ENCODE measurements at regions not wholly inside any gene's neighbourhood (a gene's known extent, or its start where the extent isn't known, plus 50 kb on each side); places are given as distances from the start of the nearest gene placed in this dataset.

DNA sequence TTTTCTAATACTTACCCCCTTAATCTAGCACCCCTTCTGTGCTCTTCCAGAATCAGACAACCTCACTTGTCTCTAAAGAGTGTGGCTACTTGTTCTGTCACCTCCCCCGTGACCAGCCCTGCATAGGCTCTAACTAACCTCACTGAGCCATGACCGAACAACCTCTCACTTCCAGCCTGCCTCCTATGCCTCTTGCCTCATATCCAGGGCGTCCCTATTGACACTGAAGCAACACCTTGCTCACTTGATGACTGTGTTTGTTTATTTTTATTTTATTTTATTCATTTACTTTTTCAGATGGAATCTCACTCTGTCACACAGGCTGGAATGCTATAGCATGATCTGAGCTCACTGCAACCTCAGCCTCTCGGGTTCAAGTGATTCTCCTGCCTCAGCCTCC is 235.1 kb upstream of the B3GALT2 start:
- Histone ChIP-seq H3K27me3 (ENCODE audit: insufficient read depth, low read length, poor library complexity, severe bottlenecking) (no peaks in the 10 kb centered on the region), H2AFZ (ENCODE audit: low read length) (no peak overlapping the region), H3K9me2 (replicated peaks; ENCODE audit: low read depth, low read length) (no peaks in the 10 kb centered on the region), H3K4me1 (ENCODE audit: insufficient read depth, low read length, poor library complexity, severe bottlenecking) (peaks cover 12% of the 10 kb centered on the region), H3K36me3 (ENCODE audit: insufficient read depth, low read length) (no peaks in the 10 kb centered on the region), H3K4me3 (ENCODE audit: low read length, poor library complexity, severe bottlenecking) (no peak overlapping the region), H3K9me3 (ENCODE audit: insufficient read depth, low read depth, low read length) (no peaks in the 10 kb centered on the region), H3K9ac (ENCODE audit: low read depth, low read length, poor library complexity, severe bottlenecking) (no peak overlapping the region), H4K20me1 (ENCODE audit: insufficient read depth, low read length, poor library complexity, severe bottlenecking) (no peaks in the 10 kb centered on the region), H3K4me2 (ENCODE audit: low read depth, low read length, poor library complexity, severe bottlenecking) (no peak overlapping the region), H3K79me2 (ENCODE audit: insufficient read depth, low read length) (no peaks in the 10 kb centered on the region), H3F3A (ENCODE audit: low read depth) (no peaks in the 10 kb centered on the region)
- TF ChIP-seq, protein P1, sequence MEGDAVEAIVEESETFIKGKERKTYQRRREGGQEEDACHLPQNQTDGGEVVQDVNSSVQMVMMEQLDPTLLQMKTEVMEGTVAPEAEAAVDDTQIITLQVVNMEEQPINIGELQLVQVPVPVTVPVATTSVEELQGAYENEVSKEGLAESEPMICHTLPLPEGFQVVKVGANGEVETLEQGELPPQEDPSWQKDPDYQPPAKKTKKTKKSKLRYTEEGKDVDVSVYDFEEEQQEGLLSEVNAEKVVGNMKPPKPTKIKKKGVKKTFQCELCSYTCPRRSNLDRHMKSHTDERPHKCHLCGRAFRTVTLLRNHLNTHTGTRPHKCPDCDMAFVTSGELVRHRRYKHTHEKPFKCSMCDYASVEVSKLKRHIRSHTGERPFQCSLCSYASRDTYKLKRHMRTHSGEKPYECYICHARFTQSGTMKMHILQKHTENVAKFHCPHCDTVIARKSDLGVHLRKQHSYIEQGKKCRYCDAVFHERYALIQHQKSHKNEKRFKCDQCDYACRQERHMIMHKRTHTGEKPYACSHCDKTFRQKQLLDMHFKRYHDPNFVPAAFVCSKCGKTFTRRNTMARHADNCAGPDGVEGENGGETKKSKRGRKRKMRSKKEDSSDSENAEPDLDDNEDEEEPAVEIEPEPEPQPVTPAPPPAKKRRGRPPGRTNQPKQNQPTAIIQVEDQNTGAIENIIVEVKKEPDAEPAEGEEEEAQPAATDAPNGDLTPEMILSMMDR (conservative IDR thresholded peaks at IDR 0.05; ENCODE audit: low read length) = no peak
- TF ChIP-seq EZH2phosphoT487 (IDR thresholded peaks at IDR 0.05; ENCODE audit: borderline replicate concordance) = no peak

DNA sequence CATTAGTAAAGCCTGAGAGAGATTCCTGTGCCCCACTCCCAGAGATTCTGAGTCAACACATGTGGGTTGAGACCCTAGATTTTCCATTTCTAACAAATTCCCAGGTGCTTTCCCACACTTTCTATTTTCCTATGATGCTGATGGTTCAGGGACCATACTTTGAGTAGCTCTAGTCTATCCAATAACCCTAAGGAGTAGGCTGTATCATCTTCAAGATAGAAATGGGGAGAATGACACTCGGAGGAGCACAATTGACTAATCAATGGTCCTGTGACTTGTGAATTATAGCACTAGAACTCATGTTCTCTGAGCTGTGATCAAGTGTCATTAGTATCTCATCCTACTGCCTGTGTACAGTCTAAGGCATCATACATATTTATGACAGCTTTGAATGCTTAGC is 232.9 kb upstream of the B3GALT2 start:
- Histone ChIP-seq H2AFZ (ENCODE audit: low read length) (peak overlapping the region; percentile 89; the same call in 1 of the 2 replicates), H3K36me3 (ENCODE audit: insufficient read depth, low read length) (no peaks in the 10 kb centered on the region), H4K20me1 (ENCODE audit: insufficient read depth, low read length, poor library complexity, severe bottlenecking) (no peaks in the 10 kb centered on the region), H3F3A (ENCODE audit: low read depth) (no peaks in the 10 kb centered on the region), H3K4me1 (ENCODE audit: insufficient read depth, low read length, poor library complexity, severe bottlenecking) (peaks cover 12% of the 10 kb centered on the region), H3K79me2 (ENCODE audit: insufficient read depth, low read length) (no peaks in the 10 kb centered on the region), H3K9me2 (replicated peaks; ENCODE audit: low read depth, low read length) (no peaks in the 10 kb centered on the region), H3K9ac (ENCODE audit: low read depth, low read length, poor library complexity, severe bottlenecking) (no peak overlapping the region), H3K27me3 (ENCODE audit: insufficient read depth, low read length, poor library complexity, severe bottlenecking) (no peaks in the 10 kb centered on the region), H3K4me3 (ENCODE audit: low read length, poor library complexity, severe bottlenecking) (no peak overlapping the region), H3K4me2 (ENCODE audit: low read depth, low read length, poor library complexity, severe bottlenecking) (peak overlapping the region; percentile 74), H3K9me3 (ENCODE audit: insufficient read depth, low read depth, low read length) (no peaks in the 10 kb centered on the region)
- TF ChIP-seq EZH2phosphoT487 (IDR thresholded peaks at IDR 0.05; ENCODE audit: borderline replicate concordance) = no peak
- TF ChIP-seq, protein P1 (conservative IDR thresholded peaks at IDR 0.05; ENCODE audit: low read length) = no peak

DNA sequence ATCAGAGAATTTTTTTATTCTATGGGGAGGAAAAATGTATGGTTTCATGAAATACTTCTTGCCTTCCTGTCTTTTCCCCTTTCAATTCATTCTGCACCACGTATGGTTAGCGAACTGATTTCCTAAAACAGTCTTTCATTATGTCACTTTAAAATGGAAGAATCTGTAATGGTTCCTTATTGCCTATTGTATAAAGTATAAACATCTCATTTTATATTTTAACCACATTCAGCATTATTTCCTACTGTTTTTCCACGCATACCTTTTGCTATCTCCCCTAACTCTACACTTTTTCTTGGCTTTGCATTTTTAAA is 232.3 kb upstream of the B3GALT2 start:
- Histone ChIP-seq H3K27me3 (ENCODE audit: insufficient read depth, low read length, poor library complexity, severe bottlenecking) (no peaks in the 10 kb centered on the region), H3K79me2 (ENCODE audit: insufficient read depth, low read length) (no peaks in the 10 kb centered on the region), H3F3A (ENCODE audit: low read depth) (no peaks in the 10 kb centered on the region), H3K36me3 (ENCODE audit: insufficient read depth, low read length) (no peaks in the 10 kb centered on the region), H3K4me3 (ENCODE audit: low read length, poor library complexity, severe bottlenecking) (peak overlapping the region; percentile 65), H3K4me1 (ENCODE audit: insufficient read depth, low read length, poor library complexity, severe bottlenecking) (peaks cover 12% of the 10 kb centered on the region), H2AFZ (ENCODE audit: low read length) (peak overlapping the region; percentile 89), H3K9me3 (ENCODE audit: insufficient read depth, low read depth, low read length) (no peaks in the 10 kb centered on the region), H3K9ac (ENCODE audit: low read depth, low read length, poor library complexity, severe bottlenecking) (peak overlapping the region; percentile 54), H4K20me1 (ENCODE audit: insufficient read depth, low read length, poor library complexity, severe bottlenecking) (no peaks in the 10 kb centered on the region), H3K9me2 (replicated peaks; ENCODE audit: low read depth, low read length) (no peaks in the 10 kb centered on the region), H3K4me2 (ENCODE audit: low read depth, low read length, poor library complexity, severe bottlenecking) (peak overlapping the region; percentile 74)
- TF ChIP-seq, protein P1 (conservative IDR thresholded peaks at IDR 0.05; ENCODE audit: low read length) = no peak
- TF ChIP-seq EZH2phosphoT487 (IDR thresholded peaks at IDR 0.05; ENCODE audit: borderline replicate concordance) = no peak

Measured in Loucy (cell line).